OCI-M1 (cell line): ENCODE measurements at regions not wholly inside any gene's neighbourhood (a gene's known extent, or its start where the extent isn't known, plus 50 kb on each side); places are given as distances from the start of the nearest gene placed in this dataset.

Experiments used
- DNase-seq: peaks from one replicate; lab custom pipeline; 2025; lab: John Stamatoyannopoulos, UW

DNA sequence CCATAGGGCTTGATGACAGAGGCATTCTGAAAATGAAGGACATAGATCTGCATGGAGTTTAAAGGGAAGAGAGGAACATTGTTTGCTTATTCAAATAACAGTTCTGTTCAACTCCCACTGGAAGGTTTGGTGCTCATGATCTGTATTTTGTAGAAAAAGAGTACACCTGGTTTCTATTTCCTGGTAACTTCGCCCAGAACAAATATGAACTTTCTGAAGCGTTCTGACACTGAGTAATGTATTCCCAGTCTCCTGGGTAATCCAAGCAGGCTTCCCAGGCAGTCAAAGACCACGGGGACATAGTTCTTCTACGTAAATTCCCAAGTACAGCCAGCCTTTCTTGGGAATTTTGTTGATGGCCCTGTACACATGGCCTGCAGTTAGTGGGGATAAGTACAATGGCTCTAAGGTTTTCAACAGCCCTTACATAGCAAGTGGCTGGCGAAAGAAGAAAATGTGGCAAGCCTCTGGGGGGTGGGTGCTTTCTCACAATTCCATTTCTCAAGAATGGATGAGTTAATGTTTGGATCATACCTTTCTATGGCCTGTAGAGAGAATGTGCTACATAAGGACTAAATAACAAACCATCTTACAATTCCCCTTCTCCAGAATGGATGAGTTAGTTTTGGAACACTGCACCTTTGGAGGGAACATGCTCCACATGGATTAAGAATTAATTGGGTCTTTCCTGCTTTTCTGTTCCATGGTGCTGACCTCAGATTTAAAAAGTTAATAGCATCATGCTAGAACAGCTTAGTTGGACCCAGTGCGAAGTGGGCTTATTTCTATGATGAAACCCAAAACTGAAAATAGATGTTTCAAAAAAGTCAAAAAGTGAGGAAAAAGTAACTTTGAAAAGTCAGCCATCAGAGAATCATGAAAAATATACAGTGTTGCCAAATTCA is 52.7 kb downstream of the COL6A6 start:
- DNase-seq: no peak

DNA sequence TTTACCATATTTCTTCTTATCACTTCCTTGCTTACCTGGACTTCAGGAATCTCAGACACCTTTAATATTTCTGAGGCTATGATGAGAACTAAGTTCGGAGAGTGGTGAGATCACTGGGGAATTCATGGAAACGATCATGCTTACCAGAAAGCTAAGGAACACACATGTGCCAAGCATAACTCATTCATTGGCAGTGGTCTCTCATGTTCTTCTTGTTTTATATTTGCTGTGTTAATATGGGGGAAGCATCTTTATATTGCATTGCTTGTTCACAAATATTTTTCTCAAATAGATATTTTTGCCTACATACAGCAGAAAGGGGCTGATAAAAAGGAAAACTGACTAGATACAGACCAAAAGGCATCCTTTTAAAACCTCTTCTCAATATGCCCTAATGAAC is 55.8 kb downstream of the COL6A6 start:
- no peak for DNase-seq

DNA sequence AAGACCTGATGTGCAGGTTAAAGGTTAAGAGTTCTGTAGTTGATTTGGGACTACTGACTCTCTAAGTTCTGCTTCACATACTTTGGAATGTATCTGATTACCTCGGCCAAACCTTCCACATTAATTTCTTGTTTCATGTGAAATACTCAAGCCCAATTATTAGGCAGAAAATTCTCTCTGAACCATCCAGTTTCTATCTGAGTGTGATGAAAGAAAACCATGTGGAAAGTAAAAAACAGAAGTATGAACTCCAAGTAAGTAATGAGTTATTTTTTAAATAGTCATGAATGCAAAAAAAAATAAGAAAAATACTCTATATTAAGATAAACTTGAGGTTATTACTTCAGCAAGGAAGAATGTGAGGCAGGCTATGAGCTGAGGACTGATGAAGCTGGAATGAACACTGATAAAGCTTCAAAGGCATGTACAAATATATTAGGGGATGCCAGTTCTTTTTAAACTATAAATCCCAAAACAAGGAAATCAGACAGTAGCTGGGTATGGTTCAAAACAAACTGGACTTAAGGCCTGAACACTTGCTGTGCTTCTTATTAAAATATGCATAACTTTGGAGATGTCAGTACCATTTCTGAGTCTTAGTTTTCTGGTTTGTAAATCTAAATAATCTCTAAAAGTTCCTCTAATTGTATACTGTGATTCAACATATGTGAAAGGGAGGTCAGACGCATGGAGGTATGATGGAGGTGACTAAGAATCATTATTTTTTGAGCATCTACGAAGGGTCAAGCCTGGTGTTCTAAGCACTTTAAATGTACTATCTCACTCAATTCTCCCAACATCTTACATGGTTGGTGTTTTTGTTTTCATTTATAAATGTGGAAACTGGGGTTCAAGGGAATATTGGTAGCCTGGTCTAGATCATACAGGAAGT is 59.6 kb downstream of the COL6A6 start:
- no peak for DNase-seq

DNA sequence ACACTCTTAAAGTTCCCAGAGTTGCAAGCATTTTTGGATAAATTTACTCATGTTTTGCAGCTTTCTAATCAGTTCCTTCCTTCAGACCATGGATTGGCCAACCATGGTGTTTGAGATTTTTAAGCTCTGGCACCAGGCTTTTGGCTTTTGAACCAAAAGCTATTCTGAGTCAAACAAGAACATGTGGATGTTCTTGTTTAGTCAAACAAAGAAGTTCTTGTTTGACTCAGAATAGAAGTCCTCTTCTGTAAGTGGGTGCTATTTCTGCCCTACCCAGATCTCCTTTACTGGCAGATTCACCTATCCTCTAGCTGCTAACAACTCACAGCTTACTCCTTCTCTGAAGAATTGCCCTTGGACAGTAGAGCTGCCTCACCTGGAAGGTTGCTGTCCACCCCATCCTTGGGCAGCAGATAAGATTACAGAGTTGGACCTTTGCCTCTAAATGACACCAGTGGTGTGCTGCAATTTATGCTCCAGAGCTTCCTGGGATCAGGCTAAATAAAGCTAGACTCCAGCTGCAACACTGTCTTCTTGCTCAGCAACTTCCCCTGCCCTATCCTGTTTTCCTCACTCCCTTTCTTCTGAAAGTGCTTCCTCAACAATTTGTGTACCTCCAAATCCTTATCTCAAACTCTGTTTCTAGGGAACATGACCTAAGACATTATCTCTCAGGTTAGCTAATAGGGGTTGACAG is 65.6 kb downstream of the COL6A6 start:
- DNase-seq: no peak

DNA sequence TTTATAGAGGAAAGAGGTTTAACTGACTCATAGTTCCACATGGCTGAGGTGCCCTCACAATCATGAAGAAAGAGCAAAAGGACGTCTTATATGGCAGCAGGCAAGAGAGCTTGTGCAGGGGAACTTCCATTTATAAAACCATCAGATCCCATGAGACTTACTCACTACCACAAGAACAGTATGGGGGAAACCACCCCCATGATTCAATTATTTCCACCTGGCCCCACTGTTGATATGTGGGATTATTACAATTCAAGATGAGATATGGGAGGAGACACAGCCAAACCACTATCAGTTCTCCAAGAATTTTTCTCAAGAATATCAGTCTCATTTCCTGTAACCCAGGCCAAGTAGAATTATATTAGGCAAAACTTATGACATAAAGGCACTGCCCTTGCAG is 77.8 kb downstream of the COL6A6 start:
- DNase-seq: peak; percentile 13

DNA sequence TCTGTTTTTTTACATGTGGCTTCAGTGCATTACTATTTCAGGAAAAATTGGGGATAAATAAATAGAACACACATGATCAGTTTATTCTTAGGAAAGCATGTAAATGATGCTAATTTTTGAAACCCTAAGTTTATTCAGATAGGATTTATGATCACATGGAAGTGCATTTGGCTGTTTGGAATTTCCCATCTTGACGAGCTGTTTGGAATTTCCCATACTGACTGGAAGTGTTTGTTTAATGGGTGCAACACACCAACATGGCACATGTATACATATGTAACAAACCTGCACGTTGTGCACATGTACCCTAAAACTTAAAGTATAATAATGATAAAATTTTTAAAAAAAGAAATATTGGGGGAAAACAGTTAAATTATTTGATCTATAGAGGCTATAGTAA is 79.5 kb downstream of the COL6A6 start:
- no peak for DNase-seq

DNA sequence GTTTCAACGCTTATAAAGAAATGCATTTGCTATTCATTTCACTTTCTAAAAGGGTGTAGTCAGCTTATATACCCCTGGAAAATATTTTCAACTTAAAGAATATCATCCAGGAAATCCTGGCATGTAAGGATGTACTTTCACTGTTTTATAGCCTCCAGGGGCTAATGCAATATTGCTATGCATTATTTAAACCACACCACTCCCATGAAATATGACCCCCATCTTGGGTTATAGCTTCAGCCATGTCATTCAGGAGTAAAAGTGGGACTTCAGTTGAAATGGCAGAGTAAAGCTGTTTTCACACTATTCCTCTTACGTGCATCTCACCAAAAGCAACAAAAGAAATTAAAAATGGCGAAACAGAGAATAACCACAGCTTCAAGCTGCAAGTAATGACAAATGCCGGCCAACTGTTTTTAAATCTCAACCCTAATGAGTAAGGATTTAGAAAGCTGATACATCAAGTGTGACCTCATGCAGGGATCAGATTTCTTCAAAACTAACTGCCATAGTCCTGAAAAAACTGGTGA is 84.5 kb downstream of the COL6A6 start:
- no peak for DNase-seq

DNA sequence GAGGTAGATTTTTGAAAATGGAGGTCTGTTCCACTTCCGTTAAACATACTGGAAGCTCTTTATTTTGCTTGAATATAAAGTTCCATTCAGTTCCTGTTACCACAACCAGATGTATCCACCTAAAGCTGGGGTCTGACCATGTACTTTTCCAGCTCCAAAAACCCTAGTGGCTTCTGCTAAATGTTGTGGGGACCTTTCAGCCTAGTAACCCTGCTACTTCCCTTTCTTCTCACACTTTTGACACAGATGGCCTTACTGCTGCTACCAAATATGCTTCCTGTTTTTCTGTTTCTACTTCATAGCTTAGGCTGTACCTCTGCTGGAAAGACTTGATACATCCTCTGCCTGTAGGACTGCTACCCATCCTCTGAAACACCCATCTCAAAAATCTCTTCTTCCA is 87.8 kb downstream of the COL6A6 start:
- DNase-seq: peak; percentile 32

DNA sequence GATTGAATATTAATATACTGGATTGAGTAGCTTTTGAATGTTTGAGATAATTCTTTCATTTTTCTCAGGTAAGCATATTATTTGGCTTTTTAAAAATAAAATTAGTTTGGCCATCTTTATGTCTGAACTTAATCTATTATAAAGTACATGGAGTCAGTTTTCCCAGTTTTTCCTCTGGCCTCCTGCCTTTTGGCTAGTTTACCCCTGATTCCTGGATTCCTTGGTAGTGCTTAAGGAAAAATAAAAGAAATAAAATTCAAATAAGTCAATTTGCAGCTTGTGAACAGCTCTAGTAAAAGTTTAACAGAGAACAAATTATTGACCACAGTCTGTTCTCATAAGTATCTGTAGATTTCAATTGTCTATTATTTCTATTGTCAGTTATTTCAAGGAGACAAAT is 89.4 kb downstream of the COL6A6 start:
- no peak for DNase-seq

DNA sequence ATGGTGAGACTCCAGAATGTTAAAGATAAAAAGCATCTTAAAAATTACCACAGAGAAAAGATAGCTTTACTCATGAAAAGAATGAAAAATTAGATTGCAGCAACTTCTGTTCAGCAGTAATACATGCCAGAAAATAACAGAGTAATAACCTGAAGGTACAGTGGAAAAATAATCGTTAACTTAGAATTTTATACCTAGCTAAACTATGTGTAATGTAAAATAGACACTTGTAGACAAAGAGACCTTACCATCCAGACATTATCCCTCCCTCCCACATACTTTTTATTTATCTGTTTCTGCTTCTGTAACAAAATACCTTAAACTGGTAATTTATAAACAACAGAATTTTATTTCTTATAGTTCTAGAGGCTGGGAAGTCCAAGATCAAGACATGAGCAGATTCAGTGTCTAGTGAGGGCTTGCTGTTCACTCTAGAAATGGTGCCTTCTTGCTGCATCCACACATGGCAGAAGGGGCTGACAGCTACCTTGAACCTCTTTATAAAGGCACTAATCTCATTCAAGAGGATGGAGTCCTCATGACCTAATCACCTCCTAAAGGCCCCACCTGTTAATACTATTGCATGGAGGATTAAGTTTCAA is 90.7 kb downstream of the COL6A6 start:
- DNase-seq: no peak

DNA sequence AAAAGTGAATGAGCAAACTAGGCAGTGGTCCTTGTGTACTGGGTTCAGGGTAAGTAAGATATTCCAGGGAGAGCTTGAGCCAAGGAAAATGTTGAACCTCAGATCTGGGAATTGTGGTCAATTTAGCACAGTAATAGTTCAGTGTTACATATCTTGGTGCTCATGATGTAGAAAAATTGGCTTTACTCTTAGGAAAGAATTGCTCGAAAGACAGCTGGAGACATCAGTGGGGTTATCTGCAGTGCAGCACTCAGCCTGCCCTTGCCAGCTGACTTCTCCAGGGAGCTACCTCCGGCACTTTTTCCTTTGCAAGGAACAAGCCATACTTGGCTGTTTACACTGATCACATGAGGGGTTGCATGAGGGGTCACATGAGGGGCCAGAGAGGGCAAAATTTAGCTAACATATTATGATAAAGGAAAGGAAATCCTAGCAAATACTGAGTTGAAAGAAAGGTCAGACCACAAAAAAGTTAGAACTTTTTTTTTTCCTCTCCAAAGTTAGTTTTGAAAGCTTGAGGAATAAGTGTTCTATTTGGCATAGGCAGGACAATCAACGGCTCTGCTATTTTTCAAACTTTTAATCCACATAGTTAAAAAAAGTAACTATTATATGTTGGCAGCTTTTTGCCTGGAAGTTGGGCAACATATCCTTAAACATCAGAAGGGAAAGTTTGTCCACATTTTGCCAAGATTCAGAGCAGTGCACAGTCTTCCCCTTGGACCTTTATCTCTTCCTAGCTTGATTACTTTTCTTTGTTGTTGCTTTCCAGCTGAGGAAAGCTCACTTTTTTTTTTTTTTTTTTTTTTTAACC is 92.4 kb downstream of the COL6A6 start:
- no peak for DNase-seq

DNA sequence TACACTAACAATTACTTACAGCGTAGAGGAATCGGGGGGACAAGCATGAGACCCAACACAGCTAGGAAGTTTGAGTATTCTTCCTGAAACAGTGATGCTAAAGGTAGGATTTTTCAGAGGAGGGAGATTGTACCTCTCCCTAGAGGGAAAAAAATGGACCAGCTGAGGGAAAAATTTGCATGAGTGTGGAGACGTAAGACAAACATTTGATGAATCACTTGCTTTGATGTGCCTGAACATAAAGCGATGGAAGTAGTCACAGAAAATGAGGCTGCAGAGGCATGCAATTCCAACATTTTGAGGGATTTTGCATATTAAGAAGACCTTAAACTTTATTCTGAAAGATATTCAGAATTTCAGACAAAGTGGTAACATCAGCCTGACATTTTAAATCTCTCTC is 102.2 kb downstream of the COL6A6 start:
- no peak for DNase-seq

DNA sequence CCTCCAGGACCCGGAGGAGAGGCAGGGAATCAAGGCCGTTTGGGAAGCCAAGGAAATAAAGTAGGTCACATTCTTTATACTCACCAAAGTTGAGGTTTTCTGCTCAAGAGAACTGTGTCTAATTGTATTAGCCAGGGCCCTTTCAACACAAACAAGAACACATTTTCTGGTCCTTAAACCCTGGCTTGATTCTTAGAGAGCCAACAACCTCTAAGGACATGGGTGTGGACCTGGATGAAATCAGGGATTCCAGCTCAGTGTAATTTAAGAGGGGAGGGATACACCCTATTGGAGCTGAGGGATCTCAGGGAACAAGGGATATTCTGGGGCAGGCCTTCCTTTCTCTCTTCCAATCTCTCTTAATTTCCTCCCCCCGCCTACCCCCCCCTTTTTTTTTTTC is 104.8 kb downstream of the COL6A6 start:
- no peak for DNase-seq

DNA sequence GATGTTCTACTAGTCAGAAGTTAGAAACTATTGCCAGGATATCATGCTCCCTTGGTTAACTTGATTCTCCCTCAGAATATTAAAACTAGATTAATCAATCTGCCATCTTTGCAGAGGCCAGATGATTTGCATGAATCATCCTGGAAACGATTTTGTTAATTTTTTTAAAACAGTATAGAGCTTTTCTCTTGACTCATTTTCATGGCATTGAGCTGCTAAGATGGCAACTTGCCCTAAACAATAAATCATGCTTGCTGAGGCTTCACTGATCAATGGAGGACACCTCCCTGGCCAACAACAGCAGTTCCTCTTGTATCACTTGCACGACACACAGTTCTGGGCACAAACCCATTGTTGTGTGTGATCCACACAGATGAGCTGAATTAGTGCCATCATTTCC is 109.1 kb downstream of the COL6A6 start:
- no peak for DNase-seq

DNA sequence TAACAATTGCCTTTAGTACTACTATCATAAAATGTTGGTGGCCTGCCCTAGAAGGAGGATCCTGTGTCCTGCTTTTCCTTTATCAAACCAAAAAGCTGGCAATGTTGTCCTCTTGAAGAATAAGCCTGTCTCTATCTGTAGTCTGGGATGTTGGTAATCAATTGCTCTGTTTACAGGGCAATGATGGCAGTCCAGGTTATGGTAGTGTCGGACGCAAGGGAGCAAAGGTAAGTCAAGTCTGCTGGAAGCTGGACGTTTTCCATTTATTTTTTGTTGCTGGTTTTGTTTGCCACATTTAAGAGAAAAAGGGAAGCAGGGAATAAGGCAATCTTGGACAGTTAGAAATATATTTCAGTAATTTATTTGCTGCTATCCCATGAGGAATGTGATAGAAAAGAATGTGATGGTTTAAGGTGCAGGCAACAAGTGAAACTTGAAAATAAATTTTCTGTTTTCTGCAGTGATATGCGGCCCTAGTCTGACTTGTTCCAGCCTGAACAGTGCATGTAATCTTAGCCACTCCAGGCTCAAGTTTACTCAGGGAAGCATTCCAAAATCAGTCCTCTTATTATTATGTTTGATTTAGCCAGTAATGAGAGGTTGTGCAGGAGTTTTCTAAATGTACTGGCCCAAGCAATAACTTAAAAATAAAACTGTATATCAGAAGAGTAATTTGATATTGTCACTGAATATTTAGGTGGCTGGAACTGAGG is 110.3 kb downstream of the COL6A6 start:
- no peak for DNase-seq

DNA sequence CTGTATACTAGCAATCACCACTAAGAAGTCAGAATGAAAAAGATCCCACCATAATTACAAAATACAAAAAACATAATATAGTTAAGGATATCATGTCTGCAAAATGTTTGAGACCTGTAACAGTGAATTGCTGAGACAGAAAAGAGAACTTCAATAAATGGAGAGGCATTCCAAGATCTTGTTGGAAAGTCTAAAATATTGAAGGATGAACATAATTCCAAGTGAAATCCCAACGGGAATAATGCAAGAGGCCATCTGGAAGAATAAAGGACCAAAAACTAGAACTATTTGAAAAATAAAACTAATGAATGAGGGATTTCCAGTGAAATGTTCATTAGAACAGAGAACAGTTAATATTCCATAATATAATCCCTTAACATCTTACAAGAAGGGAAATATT is 110.9 kb downstream of the COL6A6 start:
- no peak for DNase-seq
